ENCODE measurements at regions not wholly inside any gene's neighbourhood (a gene's known extent, or its start where the extent isn't known, plus 50 kb on each side); places are given as distances from the start of the nearest gene placed in this dataset.

- no peaks in the 10 kb centered on the region for H3K27me3 ChIP-seq
- H3K4me1 ChIP-seq (ENCODE audit: control insufficient read depth in 1 of 2, insufficient read depth in 1 of 2, low read depth in 1 of 2, low read length in 1 of 2), result no peaks in the 10 kb centered on the region
- no peak overlapping the region for H3K27ac ChIP-seq
- no peak overlapping the region for H3K4me3 ChIP-seq (ENCODE audit: low read depth in 1 of 2, low read length in 1 of 2)
- H3K9me3 ChIP-seq, result no peaks in the 10 kb centered on the region
- no peaks in the 10 kb centered on the region for H3K36me3 ChIP-seq
- no peak for TF ChIP-seq CTCF (IDR thresholded peaks at IDR 0.05)
These were observed 214.3 kb upstream of the ESRRG start for GRCh38 chr1:216937491-216937890.

- H3K4me1 ChIP-seq (ENCODE audit: control insufficient read depth in 1 of 2, insufficient read depth in 1 of 2, low read depth in 1 of 2, low read length in 1 of 2), result no peaks in the 10 kb centered on the region
These were observed 213.6 kb upstream of the ESRRG start for GRCh38 chr1:216936779-216937178.

GRCh38 chr1:216935901-216936300 is 212.7 kb upstream of the ESRRG start:
- no peaks in the 10 kb centered on the region for H3K4me1 ChIP-seq (ENCODE audit: control insufficient read depth in 1 of 2, insufficient read depth in 1 of 2, low read depth in 1 of 2, low read length in 1 of 2)
- no peak overlapping the region for H3K4me3 ChIP-seq (ENCODE audit: low read depth in 1 of 2, low read length in 1 of 2)
- H3K9me3 ChIP-seq, result no peaks in the 10 kb centered on the region
- TF ChIP-seq CTCF (IDR thresholded peaks at IDR 0.05), result no peak
- H3K27ac ChIP-seq, result no peak overlapping the region
- no peaks in the 10 kb centered on the region for H3K27me3 ChIP-seq
- no peaks in the 10 kb centered on the region for H3K36me3 ChIP-seq

More at GRCh38 chr1:216936779-216937178, 213.6 kb upstream of the ESRRG start:
- H3K36me3 ChIP-seq, result no peaks in the 10 kb centered on the region
- no peaks in the 10 kb centered on the region for H3K9me3 ChIP-seq
- H3K27me3 ChIP-seq, result no peaks in the 10 kb centered on the region
- no peak overlapping the region for H3K27ac ChIP-seq
- no peak overlapping the region for H3K4me3 ChIP-seq (ENCODE audit: low read depth in 1 of 2, low read length in 1 of 2)
- TF ChIP-seq CTCF (IDR thresholded peaks at IDR 0.05), result no peak

GRCh38 chr1:216932424-216932823 is 209.2 kb upstream of the ESRRG start:
- Histone ChIP-seq H3K27me3 (no peaks in the 10 kb centered on the region), H3K4me3 (ENCODE audit: low read depth in 1 of 2, low read length in 1 of 2) (no peak overlapping the region), H3K9me3 (no peaks in the 10 kb centered on the region), H3K36me3 (no peaks in the 10 kb centered on the region), H3K27ac (no peak overlapping the region), H3K4me1 (ENCODE audit: control insufficient read depth in 1 of 2, insufficient read depth in 1 of 2, low read depth in 1 of 2, low read length in 1 of 2) (no peaks in the 10 kb centered on the region)
- no peak for TF ChIP-seq CTCF (IDR thresholded peaks at IDR 0.05)

- TF ChIP-seq CTCF (IDR thresholded peaks at IDR 0.05), result no peak
- Histone ChIP-seq H3K27ac (no peak overlapping the region), H3K9me3 (no peaks in the 10 kb centered on the region)
These were observed 206.8 kb upstream of the ESRRG start for GRCh38 chr1:216929870-216930582.

More at GRCh38 chr1:216929870-216930582, 206.8 kb upstream of the ESRRG start:
- Histone ChIP-seq H3K36me3 (no peaks in the 10 kb centered on the region), H3K27me3 (no peaks in the 10 kb centered on the region), H3K4me1 (ENCODE audit: control insufficient read depth in 1 of 2, insufficient read depth in 1 of 2, low read depth in 1 of 2, low read length in 1 of 2) (no peaks in the 10 kb centered on the region), H3K4me3 (ENCODE audit: low read depth in 1 of 2, low read length in 1 of 2) (no peak overlapping the region)
